ENCODE measurements at regions not wholly inside any gene's neighbourhood (a gene's known extent, or its start where the extent isn't known, plus 50 kb on each side); places are given as distances from the start of the nearest gene placed in this dataset.
A peak's percentile ranks its signal among the peaks of the same experiment; 100 is the strongest.

GRCh38 chrX:109844986-109845385, 111.9 kb upstream of the ACSL4 start:
- Histone ChIP-seq H3K4me3 (ENCODE audit: low read depth, low read length) (no peak overlapping the region), H3K36me3 (ENCODE audit: control insufficient read depth, insufficient read depth, low read length) (no peaks in the 10 kb centered on the region), H3K4me1 (peaks cover 13% of the 10 kb centered on the region; the same call in 1 of the 2 replicates), H3K27me3 (replicated peaks; ENCODE audit: control insufficient read depth, insufficient read depth, low read length) (no peaks in the 10 kb centered on the region), H3K9me3 (no peaks in the 10 kb centered on the region)
- Mint-ChIP-seq H3K36me3 (ENCODE audit: insufficient read depth, unreplicated experiment) (no peaks in the 10 kb centered on the region), H3K4me1 (ENCODE audit: low read depth, unreplicated experiment) (peaks cover 9% of the 10 kb centered on the region), H3K9me3 (ENCODE audit: unreplicated experiment) (no peaks in the 10 kb centered on the region), H3K27ac (ENCODE audit: unreplicated experiment) (no peak overlapping the region), H3K27me3 (ENCODE audit: insufficient read depth, unreplicated experiment) (no peaks in the 10 kb centered on the region), H3K4me3 (ENCODE audit: unreplicated experiment) (no peak overlapping the region)
- CTCF ChIA-PET, result no interaction called here
- no TSS peak for BruUV-seq (replicated peaks)
- no peak for TF ChIP-seq CTCF (IDR thresholded peaks at IDR 0.05; ENCODE audit: insufficient read depth in 1 of 2, low read depth in 1 of 2, low read length in 1 of 2, severe bottlenecking in 1 of 2, unreplicated experiment in 1 of 2)
- POLR2A ChIA-PET, result no interaction called here
- intact Hi-C loops (cut with micrococcal nuclease; ENCODE audit: unreplicated experiment), result no loop called here
- DNase-seq, result no peak

- no peak overlapping the region for H3K4me3 Mint-ChIP-seq (ENCODE audit: unreplicated experiment)
- ChIA-PET CTCF (no interaction called here), POLR2A (no interaction called here)
- DNase-seq, result no peak
- H3K36me3 ChIP-seq (ENCODE audit: control insufficient read depth, insufficient read depth, low read length), result no peaks in the 10 kb centered on the region
- no peak for TF ChIP-seq CTCF (IDR thresholded peaks at IDR 0.05; ENCODE audit: insufficient read depth in 1 of 2, low read depth in 1 of 2, low read length in 1 of 2, severe bottlenecking in 1 of 2, unreplicated experiment in 1 of 2)
- no peaks in the 10 kb centered on the region for H3K9me3 ChIP-seq
- peaks cover 13% of the 10 kb centered on the region; the same call in 1 of the 2 replicates for H3K4me1 ChIP-seq
- no TSS peak for BruUV-seq (replicated peaks)
- H3K36me3 Mint-ChIP-seq (ENCODE audit: insufficient read depth, unreplicated experiment), result no peaks in the 10 kb centered on the region
- no peak overlapping the region for H3K4me3 ChIP-seq (ENCODE audit: low read depth, low read length)
- H3K27me3 Mint-ChIP-seq (ENCODE audit: insufficient read depth, unreplicated experiment), result no peaks in the 10 kb centered on the region
- no peak overlapping the region for H3K27ac Mint-ChIP-seq (ENCODE audit: unreplicated experiment)
- H3K4me1 Mint-ChIP-seq (ENCODE audit: low read depth, unreplicated experiment), result peaks cover 9% of the 10 kb centered on the region
- no peaks in the 10 kb centered on the region for H3K27me3 ChIP-seq (replicated peaks; ENCODE audit: control insufficient read depth, insufficient read depth, low read length)
- no peaks in the 10 kb centered on the region for H3K9me3 Mint-ChIP-seq (ENCODE audit: unreplicated experiment)
- intact Hi-C loops (cut with micrococcal nuclease; ENCODE audit: unreplicated experiment), result no loop called here
Observed at GRCh38 chrX:109845996-109846395, 112.9 kb upstream of the ACSL4 start.

DNA sequence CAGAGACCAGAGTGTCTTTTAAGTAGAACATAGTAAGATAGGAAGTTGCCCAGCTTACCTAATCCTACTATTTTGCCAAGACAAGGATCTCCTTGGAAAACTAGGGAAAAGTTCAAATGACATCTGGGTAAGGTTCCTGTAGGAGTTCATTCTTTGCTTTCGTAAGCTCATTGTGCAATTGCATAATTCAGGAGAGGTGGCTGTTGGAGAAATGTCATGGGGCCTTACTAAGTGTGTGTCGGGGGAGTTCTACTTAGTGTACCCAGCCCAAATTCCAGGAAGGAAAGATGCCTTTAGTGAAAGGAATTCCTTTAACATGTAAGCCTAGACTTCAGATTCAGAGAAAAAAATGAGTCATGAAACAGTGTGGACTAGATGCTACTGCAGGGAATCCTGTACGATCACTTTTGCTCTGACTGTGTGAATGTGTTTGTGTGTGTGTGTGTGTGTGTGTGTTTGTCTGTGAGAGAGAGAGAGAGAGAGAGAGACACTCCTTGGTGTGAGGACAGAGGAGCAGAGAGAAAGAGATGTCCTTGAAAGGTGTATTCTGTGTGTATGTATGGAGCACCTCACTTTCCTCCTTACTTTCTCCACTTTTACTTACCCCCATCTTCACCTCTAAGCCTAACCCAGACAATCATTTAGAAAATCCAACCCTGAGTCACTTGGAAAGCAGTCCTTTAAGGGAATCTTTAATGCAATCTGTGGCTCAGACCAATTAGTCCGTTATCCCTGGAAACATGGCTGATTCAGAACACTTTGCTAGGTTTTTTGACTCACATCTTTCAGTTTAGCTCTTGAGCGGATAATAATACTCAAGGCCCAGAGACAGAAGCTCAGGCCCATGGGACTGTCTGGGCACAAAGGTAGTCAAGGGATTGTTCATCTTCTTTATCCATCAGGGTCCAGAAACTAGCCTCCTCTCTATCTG, 114.5 kb upstream of the ACSL4 start:
- no peak for TF ChIP-seq CTCF (IDR thresholded peaks at IDR 0.05; ENCODE audit: insufficient read depth in 1 of 2, low read depth in 1 of 2, low read length in 1 of 2, severe bottlenecking in 1 of 2, unreplicated experiment in 1 of 2)
- BruUV-seq (replicated peaks), result no TSS peak
- no peak overlapping the region for H3K4me3 Mint-ChIP-seq (ENCODE audit: unreplicated experiment)
- Histone ChIP-seq H3K4me3 (ENCODE audit: low read depth, low read length) (no peak overlapping the region), H3K27me3 (replicated peaks; ENCODE audit: control insufficient read depth, insufficient read depth, low read length) (no peaks in the 10 kb centered on the region), H3K4me1 (peaks cover 13% of the 10 kb centered on the region; the same call in 1 of the 2 replicates), H3K36me3 (ENCODE audit: control insufficient read depth, insufficient read depth, low read length) (no peaks in the 10 kb centered on the region), H3K9me3 (no peaks in the 10 kb centered on the region)
- peaks cover 9% of the 10 kb centered on the region for H3K4me1 Mint-ChIP-seq (ENCODE audit: low read depth, unreplicated experiment)
- H3K27me3 Mint-ChIP-seq (ENCODE audit: insufficient read depth, unreplicated experiment), result no peaks in the 10 kb centered on the region
- no peaks in the 10 kb centered on the region for H3K9me3 Mint-ChIP-seq (ENCODE audit: unreplicated experiment)
- H3K27ac Mint-ChIP-seq (ENCODE audit: unreplicated experiment), result peak overlapping the region; percentile 74
- intact Hi-C loops (cut with micrococcal nuclease; ENCODE audit: unreplicated experiment), result loop anchor here (1.0 kb wide), 1 partner anchor 17 kb away; no protein-coding TSS in a partner anchor
- ChIA-PET POLR2A (no interaction called here), CTCF (no interaction called here)
- H3K36me3 Mint-ChIP-seq (ENCODE audit: insufficient read depth, unreplicated experiment), result no peaks in the 10 kb centered on the region
- DNase-seq, result peak; percentile 39 to 52
